ENCODE measurements at regions not wholly inside any gene's neighbourhood (a gene's known extent, or its start where the extent isn't known, plus 50 kb on each side); places are given as distances from the start of the nearest gene placed in this dataset.

DNA sequence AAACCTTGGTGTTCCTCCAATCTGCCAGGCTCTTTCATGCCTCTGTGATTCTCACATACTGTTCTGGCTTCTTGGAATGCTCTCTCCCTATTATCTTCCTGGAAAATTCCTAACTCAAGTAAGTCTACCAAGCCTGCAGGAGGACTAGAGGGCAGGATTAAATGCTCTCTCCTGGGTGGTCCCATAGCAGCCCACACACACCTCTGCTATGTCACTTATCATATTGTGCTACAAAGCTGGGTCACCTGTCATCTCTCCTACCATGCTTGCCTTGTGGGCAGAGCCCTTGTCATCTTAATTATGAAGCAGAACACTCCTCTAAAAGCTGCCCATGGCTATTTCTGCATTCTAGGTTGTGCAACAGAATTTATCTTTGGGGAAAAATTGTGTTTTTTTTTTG is 344.5 kb upstream of the NOCT start:
- TF ChIP-seq, protein P1, sequence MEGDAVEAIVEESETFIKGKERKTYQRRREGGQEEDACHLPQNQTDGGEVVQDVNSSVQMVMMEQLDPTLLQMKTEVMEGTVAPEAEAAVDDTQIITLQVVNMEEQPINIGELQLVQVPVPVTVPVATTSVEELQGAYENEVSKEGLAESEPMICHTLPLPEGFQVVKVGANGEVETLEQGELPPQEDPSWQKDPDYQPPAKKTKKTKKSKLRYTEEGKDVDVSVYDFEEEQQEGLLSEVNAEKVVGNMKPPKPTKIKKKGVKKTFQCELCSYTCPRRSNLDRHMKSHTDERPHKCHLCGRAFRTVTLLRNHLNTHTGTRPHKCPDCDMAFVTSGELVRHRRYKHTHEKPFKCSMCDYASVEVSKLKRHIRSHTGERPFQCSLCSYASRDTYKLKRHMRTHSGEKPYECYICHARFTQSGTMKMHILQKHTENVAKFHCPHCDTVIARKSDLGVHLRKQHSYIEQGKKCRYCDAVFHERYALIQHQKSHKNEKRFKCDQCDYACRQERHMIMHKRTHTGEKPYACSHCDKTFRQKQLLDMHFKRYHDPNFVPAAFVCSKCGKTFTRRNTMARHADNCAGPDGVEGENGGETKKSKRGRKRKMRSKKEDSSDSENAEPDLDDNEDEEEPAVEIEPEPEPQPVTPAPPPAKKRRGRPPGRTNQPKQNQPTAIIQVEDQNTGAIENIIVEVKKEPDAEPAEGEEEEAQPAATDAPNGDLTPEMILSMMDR (IDR thresholded peaks at IDR 0.05), result no peak
- no peak for TF ChIP-seq POLR2A (IDR thresholded peaks at IDR 0.05)
